ENCODE measurements at regions not wholly inside any gene's neighbourhood (a gene's known extent, or its start where the extent isn't known, plus 50 kb on each side); places are given as distances from the start of the nearest gene placed in this dataset.
"Not testable (repeated sequence)": the region's sequence is repeated elsewhere in the genome, so short reads cannot be mapped to it uniquely, and the experiment has no call there.

DNA sequence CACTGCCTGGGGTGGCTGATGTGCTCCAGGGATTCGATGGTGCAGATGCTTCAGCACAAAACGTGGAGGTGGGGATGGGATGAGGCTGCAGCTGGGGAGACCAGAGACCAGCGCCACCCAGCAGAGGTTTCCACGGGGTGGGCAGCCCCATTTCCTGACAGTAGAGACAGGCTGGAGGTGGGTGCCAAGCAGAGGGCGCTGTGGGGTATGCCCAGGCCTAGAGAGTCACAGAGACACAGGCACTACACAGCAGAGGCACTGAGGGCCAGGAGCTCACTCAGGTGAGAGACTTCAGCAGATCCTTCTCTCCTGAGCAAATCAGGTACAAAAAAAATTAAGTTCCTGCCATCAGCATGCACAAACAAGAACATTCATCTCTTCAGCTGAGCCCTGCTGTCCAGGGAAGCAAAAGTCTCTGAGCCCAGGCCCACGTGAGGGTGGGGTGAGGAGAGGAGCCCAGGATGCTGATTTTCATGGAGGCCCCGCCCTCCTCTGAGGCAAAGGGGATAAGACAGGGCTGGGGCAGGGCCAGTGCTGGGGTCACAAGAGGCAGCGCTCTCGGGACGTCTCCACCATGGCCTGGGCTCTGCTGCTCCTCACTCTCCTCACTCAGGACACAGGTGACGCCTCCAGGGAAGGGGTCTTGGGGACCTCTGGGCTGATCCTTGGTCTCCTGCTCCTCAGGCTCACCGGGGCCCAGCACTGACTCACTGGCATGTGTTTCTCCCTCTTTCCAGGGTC is 53.1 kb downstream of the GGTLC2 start:
- no peak for DNase-seq
- no peaks in the 10 kb centered on the region for H3K9me3 ChIP-seq
- no peaks in the 10 kb centered on the region for H3K27me3 ChIP-seq
- no peaks in the 10 kb centered on the region for H3K36me3 ChIP-seq
- no peak overlapping the region for H3K4me3 ChIP-seq

DNA sequence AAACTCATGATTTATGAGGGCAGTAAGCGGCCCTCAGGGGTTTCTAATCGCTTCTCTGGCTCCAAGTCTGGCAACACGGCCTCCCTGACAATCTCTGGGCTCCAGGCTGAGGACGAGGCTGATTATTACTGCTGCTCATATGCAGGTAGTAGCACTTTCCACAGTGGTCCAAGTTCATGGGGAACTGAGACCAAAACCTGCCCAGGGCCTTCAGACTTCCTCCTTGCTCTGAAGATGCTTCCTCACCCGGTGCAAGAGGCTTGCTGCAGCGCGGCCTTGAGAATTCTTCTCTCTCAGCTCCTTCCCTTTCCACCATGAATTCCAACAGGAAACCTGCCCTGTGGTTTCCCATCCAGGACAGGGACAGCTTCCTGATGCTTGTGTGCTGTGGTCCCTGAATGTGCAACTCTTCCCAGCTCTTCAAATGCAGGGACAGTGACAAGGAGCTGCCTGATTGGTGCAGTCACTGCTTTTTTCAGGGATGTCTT is 53.9 kb downstream of the GGTLC2 start:
- Histone ChIP-seq H3K36me3 (no peaks in the 10 kb centered on the region), H3K9me3 (no peaks in the 10 kb centered on the region), H3K27me3 (no peaks in the 10 kb centered on the region), H3K4me3 (no peak overlapping the region)
- no peak for DNase-seq

DNA sequence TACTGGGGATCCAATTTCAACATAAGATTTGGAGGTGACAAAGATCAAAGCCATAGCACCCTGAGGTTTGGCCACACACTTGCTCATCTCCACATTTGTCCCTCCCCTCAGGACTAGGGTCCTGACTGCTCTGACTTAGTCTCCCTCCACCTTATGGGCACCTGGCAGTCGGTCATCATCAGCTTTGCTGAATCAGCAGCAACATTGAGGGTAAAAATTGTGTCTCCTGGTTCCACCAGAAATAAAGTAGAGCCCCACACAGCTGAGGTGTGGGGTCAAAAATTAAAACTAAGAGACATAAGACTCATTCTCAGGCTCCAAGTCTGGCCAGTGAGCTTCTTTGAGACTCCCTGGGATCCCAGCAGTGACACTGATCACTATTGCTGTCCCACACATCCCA is 56.2 kb downstream of the GGTLC2 start:
- DNase-seq, result no peak
- no peaks in the 10 kb centered on the region for H3K36me3 ChIP-seq
- H3K4me3 ChIP-seq, result no peak overlapping the region
- no peaks in the 10 kb centered on the region for H3K27me3 ChIP-seq
- no peaks in the 10 kb centered on the region for H3K9me3 ChIP-seq

DNA sequence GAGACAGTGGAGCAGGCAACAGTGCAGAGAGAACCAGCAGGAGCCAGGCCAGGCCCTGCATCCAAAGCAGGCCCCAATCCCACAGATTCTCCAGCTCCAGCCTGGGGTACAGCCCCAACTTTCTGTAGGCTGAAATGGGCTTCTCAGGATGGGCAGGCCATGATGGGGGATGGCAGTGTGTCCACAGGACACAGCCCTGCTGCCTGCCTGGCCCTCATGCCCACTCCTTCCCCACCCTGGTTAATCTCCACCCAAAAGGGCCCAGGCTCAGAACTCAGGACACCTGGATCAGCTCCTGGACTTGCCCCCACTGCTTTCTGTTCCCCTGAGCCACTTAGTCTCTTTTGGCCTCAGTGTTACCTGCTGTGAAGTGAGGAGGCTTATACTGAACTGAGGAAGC is 57.1 kb downstream of the GGTLC2 start:
- H3K36me3 ChIP-seq, H3K27me3 ChIP-seq, H3K4me3 ChIP-seq, H3K9me3 ChIP-seq, DNase-seq: not testable (repeated sequence)

DNA sequence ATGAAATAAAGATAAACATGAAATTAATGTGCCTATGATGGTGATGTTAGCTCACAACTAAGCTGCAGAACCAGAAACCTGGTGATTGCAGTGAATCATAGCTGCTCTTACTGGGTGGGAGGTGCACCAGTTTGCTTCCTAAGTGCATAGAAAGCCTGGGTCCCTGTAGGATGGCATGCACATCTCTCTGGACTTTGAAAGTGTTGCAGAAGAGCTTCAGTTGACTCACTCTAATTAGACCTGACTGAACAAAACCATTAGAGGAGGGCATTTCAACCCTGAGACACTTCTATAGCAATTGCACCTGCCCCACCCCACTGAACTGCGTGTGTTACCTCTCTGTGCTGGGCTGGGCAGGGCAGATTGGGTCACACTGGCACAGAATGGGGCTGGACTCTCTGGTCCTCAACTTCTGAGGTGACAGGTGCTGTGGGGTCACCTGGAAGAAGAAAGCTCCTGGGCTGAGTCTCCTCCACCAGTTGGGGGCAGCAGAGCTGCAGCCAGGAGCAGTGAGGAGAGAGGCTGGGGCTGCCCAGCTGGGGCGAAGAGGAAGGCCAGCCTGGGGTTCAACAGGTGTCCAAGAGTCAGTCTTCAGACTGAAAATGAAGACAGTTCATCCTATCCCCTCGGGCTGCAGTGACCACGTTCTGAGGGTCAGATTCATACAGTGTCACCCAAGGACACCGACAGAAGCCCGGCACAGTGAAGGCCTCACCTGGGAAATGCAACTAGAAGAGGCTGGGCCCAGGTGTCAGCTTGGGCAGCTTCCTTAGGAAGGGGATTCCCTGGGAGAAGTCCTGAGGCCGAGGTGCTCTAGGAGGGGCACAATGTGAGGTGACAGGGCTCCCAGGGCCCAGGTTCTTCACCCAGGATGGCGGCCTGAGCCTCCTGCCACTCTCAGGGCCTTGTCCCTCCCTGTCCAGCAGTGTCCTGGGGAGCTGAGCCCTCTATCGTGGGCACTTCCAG is 58.1 kb downstream of the GGTLC2 start:
- Histone ChIP-seq H3K36me3 (no peaks in the 10 kb centered on the region), H3K27me3 (no peaks in the 10 kb centered on the region), H3K4me3 (no peak overlapping the region), H3K9me3 (no peaks in the 10 kb centered on the region)
- no peak for DNase-seq

DNA sequence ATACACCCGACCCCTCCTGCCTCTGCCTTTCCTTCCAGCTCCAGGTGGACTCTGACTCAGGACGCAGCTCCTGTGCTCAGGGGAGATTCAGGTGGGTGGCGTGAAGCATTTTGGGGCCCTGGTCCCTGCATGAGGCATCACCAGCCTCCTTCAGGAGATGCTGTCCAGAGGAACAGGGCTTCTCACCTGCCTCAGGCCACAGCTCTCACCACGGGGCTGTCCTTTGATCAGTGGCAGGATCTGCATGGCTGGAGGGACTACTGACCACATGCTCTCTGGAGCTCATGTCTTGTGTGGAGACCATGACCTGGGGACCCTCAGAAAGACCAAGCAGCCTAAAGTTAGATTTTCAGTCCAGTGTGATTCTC is 58.8 kb downstream of the GGTLC2 start:
- H3K9me3 ChIP-seq, result no peaks in the 10 kb centered on the region

DNA sequence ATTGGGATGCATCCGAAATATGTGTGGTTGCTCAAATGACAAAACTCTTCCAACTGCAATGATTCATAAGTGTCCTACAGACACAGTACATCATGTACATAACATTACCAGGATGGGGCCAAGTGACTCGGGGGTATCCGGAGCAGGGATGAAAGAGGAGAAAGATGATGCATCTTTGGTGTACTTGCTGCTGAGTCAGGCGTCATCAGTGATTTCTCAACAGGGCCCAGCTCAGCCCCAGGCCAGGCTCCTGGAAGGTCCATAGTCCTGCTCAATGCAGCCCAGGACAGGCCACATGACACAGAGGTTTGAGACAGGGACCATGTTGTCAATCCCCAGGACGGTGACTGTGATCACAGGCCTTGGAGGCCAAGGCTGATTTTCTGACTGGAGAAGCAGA is 59.3 kb downstream of the GGTLC2 start:
- peak; percentile 56 for DNase-seq
- Histone ChIP-seq H3K36me3 (no peaks in the 10 kb centered on the region), H3K9me3 (no peaks in the 10 kb centered on the region), H3K27me3 (no peaks in the 10 kb centered on the region), H3K4me3 (no peak overlapping the region)

More for the DNA sequence above, 58.8 kb downstream of the GGTLC2 start:
- Histone ChIP-seq H3K4me3 (no peak overlapping the region), H3K27me3 (no peaks in the 10 kb centered on the region), H3K36me3 (no peaks in the 10 kb centered on the region)
- no peak for DNase-seq

DNA sequence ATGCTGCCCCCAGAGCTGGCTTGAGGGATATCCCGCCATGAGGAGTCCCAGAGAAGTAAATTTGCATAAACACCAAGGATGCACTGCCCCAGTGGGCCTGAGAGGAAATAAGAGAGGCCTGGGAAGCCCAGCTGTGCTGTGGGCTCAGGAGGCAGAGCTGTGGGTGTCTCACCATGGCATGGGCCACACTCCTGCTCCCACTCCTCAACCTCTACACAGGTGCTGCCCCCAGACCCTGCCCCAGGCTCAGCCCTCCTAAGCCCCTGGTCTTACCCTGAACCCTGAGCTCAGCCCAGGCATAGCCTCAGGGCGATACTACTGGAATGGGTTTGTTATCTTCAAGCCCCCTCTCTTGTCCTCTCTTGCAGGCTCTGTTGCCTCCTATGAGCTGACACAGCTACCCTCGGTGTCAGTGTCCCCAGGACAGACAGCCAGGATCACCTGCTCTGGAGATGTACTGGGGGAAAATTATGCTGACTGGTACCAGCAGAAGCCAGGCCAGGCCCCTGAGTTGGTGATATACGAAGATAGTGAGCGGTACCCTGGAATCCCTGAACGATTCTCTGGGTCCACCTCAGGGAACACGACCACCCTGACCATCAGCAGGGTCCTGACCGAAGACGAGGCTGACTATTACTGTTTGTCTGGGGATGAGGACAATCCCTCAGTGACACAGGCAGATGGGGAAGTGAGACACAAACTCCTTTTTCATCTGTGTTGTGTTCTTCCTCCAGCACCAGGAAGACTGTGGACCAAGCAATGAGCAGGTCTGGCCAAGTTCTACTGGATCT is 59.9 kb downstream of the GGTLC2 start:
- H3K4me3 ChIP-seq, result no peak overlapping the region
- DNase-seq, result no peak
- H3K9me3 ChIP-seq, result no peaks in the 10 kb centered on the region

DNA sequence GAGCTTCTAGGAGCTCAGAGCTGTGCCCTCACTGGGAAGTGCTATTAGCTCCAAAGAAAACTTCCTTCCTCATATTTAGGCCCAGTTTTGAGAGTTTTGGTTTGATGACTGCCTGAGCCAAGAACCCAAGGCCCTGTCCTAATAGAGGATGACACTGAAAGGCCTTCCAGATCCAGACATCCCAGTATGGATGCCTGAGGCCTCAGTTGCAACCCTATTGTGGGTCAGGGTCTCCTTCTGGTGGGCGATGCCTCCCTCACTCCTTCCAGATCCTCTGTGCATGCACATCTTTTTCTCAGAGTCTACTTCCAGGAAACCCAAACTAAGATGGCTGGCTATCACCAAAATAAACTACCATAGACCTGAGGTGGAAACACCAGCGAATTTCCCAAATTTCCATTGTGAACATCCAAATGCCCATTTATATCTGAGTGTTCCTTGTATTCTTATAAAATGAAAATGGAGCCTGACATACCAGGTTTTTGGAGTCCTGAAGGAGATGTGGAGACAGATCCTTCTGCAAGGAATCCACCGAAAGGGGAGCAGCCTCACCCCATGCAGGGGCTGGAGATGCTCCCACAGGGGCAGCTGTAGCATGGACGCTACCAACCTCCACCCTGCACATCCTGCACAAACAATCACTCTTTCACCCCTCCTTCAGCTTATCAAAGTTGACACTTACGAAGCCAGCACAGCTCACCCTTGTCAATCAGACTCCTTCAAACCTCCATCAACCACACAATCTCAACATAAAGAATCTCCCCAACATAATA is 61.1 kb downstream of the GGTLC2 start:
- H3K9me3 ChIP-seq, result no peaks in the 10 kb centered on the region
- no peaks in the 10 kb centered on the region for H3K27me3 ChIP-seq
- no peak overlapping the region for H3K4me3 ChIP-seq
- no peak for DNase-seq
- H3K36me3 ChIP-seq, result no peaks in the 10 kb centered on the region

More for the DNA sequence above, 59.9 kb downstream of the GGTLC2 start:
- Histone ChIP-seq H3K36me3 (no peaks in the 10 kb centered on the region), H3K27me3 (no peaks in the 10 kb centered on the region)

DNA sequence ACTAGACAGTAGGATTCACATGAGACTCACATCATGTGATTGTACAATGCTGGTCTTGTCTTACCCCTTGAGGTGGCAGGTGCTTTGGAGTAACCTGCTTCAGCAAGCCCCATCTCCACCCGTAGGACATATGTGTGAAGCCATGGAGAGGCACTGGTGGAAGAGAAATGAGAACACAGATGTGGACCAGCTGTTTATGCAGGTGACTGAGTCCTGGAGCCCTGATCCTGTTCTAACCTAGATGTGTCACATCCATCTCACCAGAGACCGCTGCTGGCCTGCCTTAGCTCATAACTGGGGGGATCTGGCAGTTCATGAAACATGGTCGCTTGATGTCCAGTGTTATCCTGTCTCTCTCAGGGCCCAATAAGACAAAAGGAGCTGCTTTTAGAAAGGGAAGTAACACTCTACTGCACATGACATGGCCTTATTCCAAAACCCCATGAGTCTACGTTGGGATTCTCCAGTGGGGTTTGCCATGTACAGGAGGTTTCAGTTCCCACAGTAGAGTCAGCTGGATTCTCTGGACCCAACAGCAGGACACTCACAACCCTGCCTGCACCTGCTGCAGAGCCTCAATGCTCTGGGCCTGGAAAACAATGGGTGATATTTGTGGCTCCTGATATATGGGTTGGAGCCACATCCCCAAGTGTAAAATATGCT is 62.0 kb downstream of the GGTLC2 start:
- Histone ChIP-seq H3K9me3 (no peaks in the 10 kb centered on the region), H3K4me3 (no peak overlapping the region), H3K27me3 (no peaks in the 10 kb centered on the region), H3K36me3 (no peaks in the 10 kb centered on the region)
- DNase-seq, result no peak

DNA sequence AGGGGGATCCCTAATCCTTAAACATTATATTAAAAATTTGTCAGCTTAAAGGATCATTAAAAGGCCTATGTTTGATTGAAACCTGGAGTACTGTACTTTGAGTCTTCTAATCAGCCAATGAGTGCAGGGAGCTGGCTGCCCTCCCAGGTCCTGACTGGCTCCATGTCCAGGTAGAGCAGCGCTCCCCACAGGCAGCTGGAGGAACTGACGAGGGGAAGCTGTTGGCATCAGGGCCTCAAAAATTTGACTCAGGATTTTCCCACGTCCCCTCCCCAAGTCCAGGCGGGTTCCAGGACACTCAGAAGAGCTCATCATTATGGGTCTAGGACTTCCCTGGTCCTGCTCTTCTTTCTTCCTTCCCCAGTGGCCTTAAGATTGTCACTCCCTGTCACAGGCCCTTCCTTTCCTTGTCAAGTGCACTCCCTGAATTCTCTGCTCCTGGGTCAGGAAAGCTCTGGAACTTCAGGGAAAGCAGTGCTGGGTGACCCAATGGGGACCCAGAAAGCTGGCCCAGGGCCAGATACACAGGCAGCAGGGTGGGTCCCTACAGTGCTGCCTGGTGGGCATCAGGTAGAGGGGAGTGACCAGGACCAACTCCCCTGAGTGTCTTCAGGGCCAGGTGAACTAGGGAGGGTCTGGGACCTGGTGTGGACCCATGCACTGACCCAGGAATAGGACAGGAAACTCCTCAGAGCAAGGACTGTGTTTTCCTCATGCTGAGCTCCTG is 65.5 kb downstream of the GGTLC2 start:
- Histone ChIP-seq H3K9me3 (no peaks in the 10 kb centered on the region), H3K27me3 (no peaks in the 10 kb centered on the region), H3K4me3 (no peak overlapping the region), H3K36me3 (no peaks in the 10 kb centered on the region)
- DNase-seq, result peak; percentile 14

DNA sequence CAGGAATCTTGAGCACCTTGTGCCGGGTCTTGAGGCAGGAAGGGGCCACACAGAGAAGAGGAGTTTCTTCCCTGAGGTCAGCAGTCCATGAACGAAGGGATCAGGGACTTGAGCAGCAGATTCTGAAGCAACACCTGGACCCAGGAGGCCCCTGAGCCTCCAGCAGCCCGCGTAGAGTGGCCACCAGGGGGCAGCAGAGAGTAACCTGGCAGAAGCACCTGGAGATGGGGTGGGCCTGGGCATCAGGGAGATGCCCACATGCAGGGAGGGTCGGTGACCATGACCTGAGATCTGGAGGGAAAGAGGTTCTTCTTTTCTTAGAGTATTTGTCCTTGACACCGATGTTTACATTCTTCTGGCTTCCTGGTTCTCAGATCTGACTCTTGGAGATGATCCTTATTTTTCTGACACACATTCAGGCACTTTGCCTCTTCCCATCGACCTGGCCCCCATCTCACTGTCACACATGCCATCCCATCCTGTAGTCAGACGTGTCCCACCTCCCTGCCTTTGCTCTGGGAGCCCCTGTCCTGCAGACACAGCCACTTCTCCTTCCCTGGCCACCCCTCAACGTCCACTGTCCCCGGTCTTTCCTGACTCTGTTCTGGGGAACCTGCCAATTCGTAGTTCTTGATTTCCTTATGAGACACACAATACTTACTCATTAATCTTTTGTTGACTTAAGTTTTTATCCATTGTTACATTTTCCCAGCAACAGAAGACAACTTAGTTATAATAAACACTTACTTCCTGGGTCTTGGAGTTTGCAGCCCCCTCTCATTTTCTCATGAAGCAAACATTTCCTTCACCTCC is 66.5 kb downstream of the GGTLC2 start:
- Histone ChIP-seq H3K4me3 (no peak overlapping the region), H3K9me3 (no peaks in the 10 kb centered on the region), H3K36me3 (no peaks in the 10 kb centered on the region), H3K27me3 (no peaks in the 10 kb centered on the region)
- peak; percentile 41 for DNase-seq

DNA sequence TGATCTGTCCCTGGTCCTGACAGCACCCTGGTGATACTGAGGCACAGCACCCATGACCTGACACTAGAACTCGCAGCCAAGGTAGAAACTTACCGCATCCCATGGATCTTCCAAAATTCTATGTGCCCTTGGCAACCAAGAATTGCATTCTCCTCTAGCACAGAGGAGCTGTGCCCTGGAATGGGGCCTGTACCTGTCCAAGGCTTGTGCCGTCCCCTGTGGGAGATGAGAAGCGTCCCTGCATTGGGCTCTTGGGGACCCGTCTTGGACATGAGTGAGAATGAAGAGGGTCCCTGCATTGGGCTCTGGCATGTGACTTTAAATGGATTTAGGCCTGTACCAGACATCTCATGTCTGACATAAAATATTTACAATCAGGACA is 67.1 kb downstream of the GGTLC2 start:
- DNase-seq, result no peak
- Histone ChIP-seq H3K4me3 (no peak overlapping the region), H3K27me3 (no peaks in the 10 kb centered on the region), H3K9me3 (no peaks in the 10 kb centered on the region), H3K36me3 (no peaks in the 10 kb centered on the region)

DNA sequence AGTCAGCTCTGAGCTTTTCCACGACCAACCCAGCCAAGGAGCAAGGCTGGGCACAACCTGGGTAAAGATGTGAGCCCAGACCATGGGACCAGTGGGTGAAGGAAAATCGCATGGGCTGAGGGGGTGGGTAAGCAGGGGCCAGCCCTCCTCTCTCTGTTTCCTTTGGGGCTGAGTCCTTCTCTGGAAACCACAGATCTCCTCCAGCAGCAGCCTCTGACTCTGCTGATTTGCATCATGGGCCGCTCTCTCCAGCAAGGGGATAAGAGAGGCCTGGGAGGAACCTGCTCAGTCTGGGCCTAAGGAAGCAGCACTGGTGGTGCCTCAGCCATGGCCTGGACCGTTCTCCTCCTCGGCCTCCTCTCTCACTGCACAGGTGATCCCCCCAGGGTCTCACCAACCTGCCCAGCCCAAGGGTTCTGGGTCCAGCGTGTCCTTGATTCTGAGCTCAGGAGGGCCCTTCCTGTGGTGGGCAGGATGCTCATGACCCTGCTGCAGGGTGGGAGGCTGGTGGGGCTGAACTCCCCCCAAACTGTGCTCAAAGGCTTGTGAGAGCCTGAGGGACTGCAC is 67.8 kb downstream of the GGTLC2 start:
- no peaks in the 10 kb centered on the region for H3K9me3 ChIP-seq
- no peak overlapping the region for H3K4me3 ChIP-seq
- no peaks in the 10 kb centered on the region for H3K36me3 ChIP-seq
- no peak for DNase-seq
- no peaks in the 10 kb centered on the region for H3K27me3 ChIP-seq

Data from MG63 (cell line).